Subcutaneous abdominal adipose tissue (tissue), 5 donors: ENCODE measurements at regions not wholly inside any gene's neighbourhood (a gene's known extent, or its start where the extent isn't known, plus 50 kb on each side); places are given as distances from the start of the nearest gene placed in this dataset.
"Not testable (repeated sequence)": the region's sequence is repeated elsewhere in the genome, so short reads cannot be mapped to it uniquely, and the experiment has no call there.

Experiments used
- H3K27ac ChIP-seq: one replicate; pipeline ENCODE4 v1.7.0; 2013; ENCODE audit warnings: low read depth, mild to moderate bottlenecking, inconsistent platforms, low read length, moderate library complexity
- H3K27me3 ChIP-seq, 5 donors: one replicate each; pipeline ENCODE4 v1.7.0; 2013; ENCODE audit warnings: low read length in 5 of 5, inconsistent platforms in 1 of 5; ENCODE audit not compliant: control insufficient read depth in 5 of 5, insufficient read depth in 4 of 5
- H3K36me3 ChIP-seq, 5 donors: one replicate each; pipeline ENCODE4 v1.7.0; 2013; ENCODE audit warnings: low read length in 5 of 5; ENCODE audit not compliant: control insufficient read depth in 5 of 5, insufficient read depth in 5 of 5
- H3K4me1 ChIP-seq, 5 donors: one replicate each; pipeline ENCODE4 v1.7.0; 2013; ENCODE audit warnings: low read length in 5 of 5, mild to moderate bottlenecking in 3 of 5, moderate library complexity in 1 of 5; ENCODE audit not compliant: control insufficient read depth in 5 of 5, insufficient read depth in 5 of 5
- H3K4me3 ChIP-seq, 5 donors: one replicate each; pipeline ENCODE4 v1.7.0; 2013; ENCODE audit warnings: low read length in 5 of 5, low read depth in 1 of 5
- H3K9ac ChIP-seq, 5 donors: one replicate each; pipeline ENCODE4 v1.7.0; 2013; ENCODE audit warnings: low read length in 5 of 5, mild to moderate bottlenecking in 4 of 5, moderate library complexity in 3 of 5
- H3K9me3 ChIP-seq, 5 donors: one replicate each; pipeline ENCODE4 v1.7.0; 2013; ENCODE audit warnings: low read length in 5 of 5; ENCODE audit not compliant: control insufficient read depth in 5 of 5
- donor health status: healthy.
- donor health status: healthy.
- donor health status: healthy.
- donor health status: healthy.
- donor health status: healthy.

GRCh38 chr4:54402880-54403480, 173.9 kb downstream of the PDGFRA start:
- Histone ChIP-seq H3K27me3 (no peaks in the 10 kb centered on the region), H3K4me1 (peaks cover 0 to 14% (median 0%) of the 10 kb centered on the region in 5 donors), H3K4me3 (peak overlapping the region in 2 of 5 donors; percentile 4 to 51), H3K36me3 (no peaks in the 10 kb centered on the region), H3K27ac (no peak overlapping the region), H3K9me3 (no peaks in the 10 kb centered on the region), H3K9ac (no peak overlapping the region)

- Histone ChIP-seq H3K4me3 (no peak overlapping the region), H3K9ac (no peak overlapping the region)
These were observed 174.8 kb downstream of the PDGFRA start for GRCh38 chr4:54403700-54404453.

GRCh38 chr4:54409270-54409817, 180.3 kb downstream of the PDGFRA start:
- not testable (repeated sequence) for H3K9me3 ChIP-seq, H3K27me3 ChIP-seq, H3K9ac ChIP-seq, H3K36me3 ChIP-seq, H3K27ac ChIP-seq
- H3K4me1 ChIP-seq, result peaks cover 0 to 14% (median 0%) of the 10 kb centered on the region in 5 donors
- peak overlapping the region in 1 of 5 donors; percentile 17 for H3K4me3 ChIP-seq

More at GRCh38 chr4:54403700-54404453, 174.8 kb downstream of the PDGFRA start:
- no peak overlapping the region for H3K27ac ChIP-seq
- H3K4me1 ChIP-seq, result peaks cover 0 to 19% (median 0%) of the 10 kb centered on the region in 5 donors
- no peaks in the 10 kb centered on the region for H3K36me3 ChIP-seq
- H3K9me3 ChIP-seq, result no peaks in the 10 kb centered on the region
- no peaks in the 10 kb centered on the region for H3K27me3 ChIP-seq

GRCh38 chr4:54414545-54414944, 185.5 kb downstream of the PDGFRA start:
- H3K27me3 ChIP-seq, result no peaks in the 10 kb centered on the region
- H3K4me1 ChIP-seq, result no peaks in the 10 kb centered on the region
- H3K27ac ChIP-seq, result no peak overlapping the region
- peaks cover 0 to 11% (median 2%) of the 10 kb centered on the region in 5 donors for H3K9me3 ChIP-seq
- H3K36me3 ChIP-seq, result peaks cover 0 to 2% (median 0%) of the 10 kb centered on the region in 5 donors
- H3K4me3 ChIP-seq, result no peak overlapping the region
- H3K9ac ChIP-seq, result no peak overlapping the region

GRCh38 chr4:54417476-54417875, 188.4 kb downstream of the PDGFRA start:
- Histone ChIP-seq H3K36me3 (peaks cover 0 to 2% (median 0%) of the 10 kb centered on the region in 5 donors), H3K4me1 (no peaks in the 10 kb centered on the region), H3K4me3 (no peak overlapping the region), H3K27ac (no peak overlapping the region), H3K27me3 (no peaks in the 10 kb centered on the region), H3K9me3 (peaks cover 0 to 13% (median 8%) of the 10 kb centered on the region in 5 donors), H3K9ac (no peak overlapping the region)

- H3K27me3 ChIP-seq, result no peaks in the 10 kb centered on the region
- H3K36me3 ChIP-seq, result peaks cover 0 to 2% (median 0%) of the 10 kb centered on the region in 5 donors
- no peak overlapping the region for H3K27ac ChIP-seq
- no peak overlapping the region for H3K4me3 ChIP-seq
- no peaks in the 10 kb centered on the region for H3K4me1 ChIP-seq
- no peak overlapping the region for H3K9ac ChIP-seq
- H3K9me3 ChIP-seq, result peaks cover 0 to 13% (median 8%) of the 10 kb centered on the region in 5 donors
These were observed 189.4 kb downstream of the PDGFRA start for GRCh38 chr4:54418468-54418867.

GRCh38 chr4:54423066-54423465, 194.0 kb downstream of the PDGFRA start:
- Histone ChIP-seq H3K4me1 (no peaks in the 10 kb centered on the region), H3K36me3 (no peaks in the 10 kb centered on the region), H3K9ac (no peak overlapping the region), H3K27me3 (no peaks in the 10 kb centered on the region), H3K4me3 (no peak overlapping the region), H3K27ac (no peak overlapping the region), H3K9me3 (peaks cover 0 to 6% (median 2%) of the 10 kb centered on the region in 5 donors)

- Histone ChIP-seq H3K9me3 (no peaks in the 10 kb centered on the region), H3K4me3 (no peak overlapping the region), H3K27me3 (no peaks in the 10 kb centered on the region), H3K9ac (no peak overlapping the region), H3K4me1 (no peaks in the 10 kb centered on the region), H3K27ac (no peak overlapping the region), H3K36me3 (no peaks in the 10 kb centered on the region)
These were observed 198.7 kb downstream of the PDGFRA start for GRCh38 chr4:54427826-54428225.

- peaks cover 0 to 5% (median 0%) of the 10 kb centered on the region in 5 donors for H3K27me3 ChIP-seq
- H3K4me3 ChIP-seq, result no peak overlapping the region
- H3K27ac ChIP-seq, result no peak overlapping the region
- no peaks in the 10 kb centered on the region for H3K9me3 ChIP-seq
- no peaks in the 10 kb centered on the region for H3K4me1 ChIP-seq
- no peaks in the 10 kb centered on the region for H3K36me3 ChIP-seq
- no peak overlapping the region for H3K9ac ChIP-seq
These were observed 199.8 kb downstream of the PDGFRA start for GRCh38 chr4:54428940-54429339.

- Histone ChIP-seq H3K9ac (no peak overlapping the region), H3K4me3 (no peak overlapping the region), H3K36me3 (no peaks in the 10 kb centered on the region), H3K4me1 (no peaks in the 10 kb centered on the region), H3K27ac (no peak overlapping the region), H3K9me3 (no peaks in the 10 kb centered on the region), H3K27me3 (peaks cover 0 to 13% (median 2%) of the 10 kb centered on the region in 5 donors)
These were observed 204.6 kb downstream of the PDGFRA start for GRCh38 chr4:54433686-54434085.
